Cardiac fibroblast (primary cell): ENCODE measurements at regions not wholly inside any gene's neighbourhood (a gene's known extent, or its start where the extent isn't known, plus 50 kb on each side); places are given as distances from the start of the nearest gene placed in this dataset.

Experiments
- DNase-seq, 2 donors: peaks; one replicate each; pipeline versions ENCODE4 v3.0.0 to v3.0.0-alpha.2; 2010; ENCODE audit warnings: low read depth in 2 of 2
- H3K4me3 ChIP-seq, 2 donors: replicated peaks in 1 of 2; 1 replicate in 1 of 2; 2 replicates in 1 of 2; pipeline ENCODE4 v1.5.1; 2011; ENCODE audit warnings: low read depth in 2 of 2, low read length in 2 of 2, mild to moderate bottlenecking in 2 of 2, moderate library complexity in 1 of 2
- TF ChIP-seq, protein P1 (sequence below): IDR thresholded peaks from one replicate; pipeline ENCODE4 v1.5.1; 2011; ENCODE audit warnings: low read depth, mild to moderate bottlenecking, low read length, inconsistent platforms

DNA sequence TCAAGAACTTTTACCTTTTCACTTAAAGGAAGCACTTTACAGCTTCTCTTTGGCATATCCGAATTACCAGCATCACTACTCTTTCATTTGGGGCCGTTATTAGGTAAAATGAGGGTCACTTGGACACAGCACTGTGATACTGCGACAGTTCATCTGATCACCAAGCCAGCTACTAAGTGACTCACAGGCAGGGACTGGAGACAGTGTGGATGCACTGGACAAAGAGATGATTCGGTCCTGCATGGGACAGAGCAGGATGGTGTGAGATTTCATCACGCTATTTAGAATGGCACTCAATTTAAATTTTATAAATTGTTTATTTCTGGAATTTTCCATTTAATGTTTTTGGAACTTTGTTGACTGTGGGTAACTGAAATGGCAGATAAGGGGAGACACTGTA lies 166.9 kb upstream of the IL12A start:
- TF ChIP-seq, protein P1, sequence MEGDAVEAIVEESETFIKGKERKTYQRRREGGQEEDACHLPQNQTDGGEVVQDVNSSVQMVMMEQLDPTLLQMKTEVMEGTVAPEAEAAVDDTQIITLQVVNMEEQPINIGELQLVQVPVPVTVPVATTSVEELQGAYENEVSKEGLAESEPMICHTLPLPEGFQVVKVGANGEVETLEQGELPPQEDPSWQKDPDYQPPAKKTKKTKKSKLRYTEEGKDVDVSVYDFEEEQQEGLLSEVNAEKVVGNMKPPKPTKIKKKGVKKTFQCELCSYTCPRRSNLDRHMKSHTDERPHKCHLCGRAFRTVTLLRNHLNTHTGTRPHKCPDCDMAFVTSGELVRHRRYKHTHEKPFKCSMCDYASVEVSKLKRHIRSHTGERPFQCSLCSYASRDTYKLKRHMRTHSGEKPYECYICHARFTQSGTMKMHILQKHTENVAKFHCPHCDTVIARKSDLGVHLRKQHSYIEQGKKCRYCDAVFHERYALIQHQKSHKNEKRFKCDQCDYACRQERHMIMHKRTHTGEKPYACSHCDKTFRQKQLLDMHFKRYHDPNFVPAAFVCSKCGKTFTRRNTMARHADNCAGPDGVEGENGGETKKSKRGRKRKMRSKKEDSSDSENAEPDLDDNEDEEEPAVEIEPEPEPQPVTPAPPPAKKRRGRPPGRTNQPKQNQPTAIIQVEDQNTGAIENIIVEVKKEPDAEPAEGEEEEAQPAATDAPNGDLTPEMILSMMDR, result no peak
- DNase-seq, result no peak
- H3K4me3 ChIP-seq, result no peak overlapping the region

DNA sequence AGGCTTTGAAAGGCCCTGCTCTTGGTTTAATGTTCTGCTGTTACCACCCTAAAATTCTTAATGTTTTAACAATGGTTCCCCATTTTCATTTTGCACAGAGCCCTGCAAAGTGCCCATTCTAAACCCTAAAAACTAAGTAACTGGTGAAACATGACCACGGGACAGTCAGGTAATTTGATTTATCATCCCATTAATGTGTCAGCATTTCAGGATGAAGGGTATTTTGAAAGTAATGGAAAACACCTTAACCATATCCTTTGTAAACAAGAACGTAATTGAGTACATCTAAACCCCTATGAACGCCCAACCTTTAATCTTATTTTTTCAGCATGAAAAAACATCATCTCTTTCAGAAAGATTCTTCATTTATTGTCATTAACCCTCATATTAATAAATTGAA lies 164.9 kb upstream of the IL12A start:
- H3K4me3 ChIP-seq, result no peak overlapping the region
- TF ChIP-seq, protein P1, result no peak
- no peak for DNase-seq

DNA sequence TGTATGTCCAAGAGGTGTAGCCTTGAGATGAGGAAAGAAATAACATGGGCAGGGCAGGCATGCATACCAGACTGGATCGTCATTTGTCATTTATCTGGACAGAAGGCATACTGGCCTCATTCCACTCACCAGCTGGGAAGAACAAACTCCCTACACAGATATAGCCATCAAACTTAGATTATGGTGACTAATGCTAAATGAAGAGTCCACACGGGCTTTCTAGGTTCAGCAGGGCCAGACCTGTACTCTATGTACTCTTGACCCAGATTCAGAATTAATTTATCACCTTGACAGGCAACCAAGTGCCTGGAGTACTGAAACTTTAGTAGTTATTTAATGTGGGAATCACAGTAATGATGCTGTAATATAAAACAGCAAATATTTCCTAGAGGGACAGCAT lies 164.3 kb upstream of the IL12A start:
- TF ChIP-seq, protein P1, result no peak
- peak; percentile 78 to 94 for DNase-seq
- no peak overlapping the region for H3K4me3 ChIP-seq

DNA sequence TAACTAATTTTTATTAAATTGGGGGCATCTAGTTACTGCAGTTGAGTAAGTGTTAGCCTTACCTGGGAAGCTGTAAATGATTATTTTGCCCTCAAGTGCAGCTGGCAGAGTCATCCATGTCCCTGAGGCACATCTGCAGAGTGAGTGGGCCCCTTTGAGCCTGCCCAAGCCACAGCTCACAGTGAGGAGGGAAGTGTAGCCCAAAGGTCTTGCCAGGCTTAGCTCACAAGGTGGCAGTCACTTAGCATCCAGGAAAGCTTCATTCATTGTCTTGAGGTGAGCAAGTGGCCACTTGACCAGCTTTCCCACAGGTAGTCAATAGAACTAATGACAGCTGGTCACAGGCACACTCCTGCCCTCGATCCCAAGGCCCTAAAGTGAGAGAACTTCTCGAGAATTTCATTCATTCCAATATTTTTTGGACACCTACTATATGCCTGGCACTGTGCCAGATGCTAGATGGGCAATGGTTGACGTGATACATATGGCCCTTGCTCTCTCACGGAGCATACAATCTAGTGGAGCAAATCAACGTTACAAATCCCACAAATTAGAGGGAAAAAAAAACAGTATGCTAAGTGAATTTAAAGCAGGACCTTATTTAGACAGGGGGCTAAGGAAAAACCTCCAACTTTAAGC lies 163.3 kb upstream of the IL12A start:
- no peak overlapping the region for H3K4me3 ChIP-seq
- TF ChIP-seq, protein P1, result no peak
- no peak for DNase-seq

DNA sequence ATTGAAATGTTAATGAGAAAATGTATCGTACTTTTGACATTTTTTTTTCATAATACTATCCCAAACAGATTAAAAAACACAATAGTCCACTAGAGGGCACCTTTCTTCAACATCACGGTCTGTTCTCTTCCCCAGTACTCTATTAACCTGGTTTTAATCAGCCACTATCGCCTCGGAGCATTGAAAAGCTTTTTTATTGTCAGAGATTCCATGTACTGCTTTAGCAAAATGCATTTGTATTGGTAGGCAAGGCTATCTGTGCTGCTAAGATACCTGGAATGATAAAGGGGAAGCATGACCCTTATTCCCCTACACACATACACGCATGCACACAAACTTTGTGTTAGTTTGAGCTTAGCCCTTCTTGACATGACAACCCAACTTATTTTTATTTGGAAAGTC lies 160.1 kb upstream of the IL12A start:
- DNase-seq, result peak; percentile 77 to 78
- no peak overlapping the region for H3K4me3 ChIP-seq
- TF ChIP-seq, protein P1, result peak; percentile 36

DNA sequence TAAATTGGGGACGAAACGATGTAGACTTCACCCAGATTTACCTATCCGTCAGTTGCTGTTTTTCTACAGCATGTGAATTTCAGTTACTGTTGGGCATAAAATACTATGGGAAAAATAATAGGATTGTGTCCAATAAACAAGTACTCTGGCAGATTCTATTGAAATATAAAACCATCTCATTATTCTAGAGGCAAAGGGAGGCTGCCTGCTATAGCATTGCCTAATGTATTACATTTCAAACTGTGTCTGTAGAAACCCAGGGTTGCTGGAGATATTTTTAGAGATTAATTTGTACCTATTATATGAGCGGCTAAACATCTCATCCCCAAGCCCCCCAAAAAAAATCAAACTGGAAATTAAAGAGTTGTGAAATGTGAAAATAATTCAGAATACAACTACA lies 159.6 kb upstream of the IL12A start:
- TF ChIP-seq, protein P1, result no peak
- no peak overlapping the region for H3K4me3 ChIP-seq
- DNase-seq, result no peak
